Neural progenitor cell (in vitro differentiated cells): ENCODE measurements at regions not wholly inside any gene's neighbourhood (a gene's known extent, or its start where the extent isn't known, plus 50 kb on each side); places are given as distances from the start of the nearest gene placed in this dataset.
A peak's percentile ranks its signal among the peaks of the same experiment; 100 is the strongest.

Source experiments
- DNase-seq: peaks from one replicate; pipeline ENCODE4 v3.0.0-alpha.2; 2016; ENCODE audit warnings: low spot score
- H2AFZ ChIP-seq: fragments of 200-600 bp; sonication (generic); replicated peaks from 2 replicates; pipeline ENCODE4 v1.6.1; 2016; ENCODE audit warnings: antibody characterized with exemption
- H3F3A ChIP-seq: fragments of 200-600 bp; sonication (generic); 2 replicates; pipeline ENCODE4 v1.6.1; 2016; ENCODE audit warnings: antibody characterized with exemption, low read depth
- H3K27ac ChIP-seq: fragments of 200-600 bp; sonication (generic); 2 replicates; pipeline ENCODE4 v1.5.1; 2016; ENCODE audit warnings: mild to moderate bottlenecking
- H3K27me3 ChIP-seq: fragments of 200-600 bp; sonication (generic); 2 replicates; pipeline ENCODE4 v1.6.1; 2016; ENCODE audit warnings: mild to moderate bottlenecking, moderate library complexity
- H3K36me3 ChIP-seq: fragments of 200-600 bp; sonication (generic); 2 replicates; pipeline ENCODE4 v1.5.1; 2016
- H3K4me1 ChIP-seq: fragments of 200-600 bp; sonication (generic); 2 replicates; pipeline ENCODE4 v1.6.1; 2016; ENCODE audit warnings: mixed run types
- H3K4me2 ChIP-seq: fragments of 200-600 bp; sonication (generic); 2 replicates; pipeline ENCODE4 v1.6.1; 2016
- H3K4me3 ChIP-seq: fragments of 200-600 bp; sonication (generic); 2 replicates; pipeline ENCODE4 v1.5.1; 2016
- H3K79me2 ChIP-seq: fragments of 200-600 bp; sonication (generic); 2 replicates; pipeline ENCODE4 v1.6.1; 2016; ENCODE audit warnings: low read depth
- H3K9ac ChIP-seq: fragments of 200-600 bp; sonication (generic); 2 replicates; pipeline ENCODE4 v1.6.1; 2016
- H3K9me3 ChIP-seq: fragments of 200-600 bp; sonication (generic); 2 replicates; pipeline ENCODE4 v1.5.1; 2016; ENCODE audit warnings: low read depth
- H4K20me1 ChIP-seq: fragments of 200-600 bp; sonication (generic); 2 replicates; pipeline ENCODE4 v1.6.1; 2016; ENCODE audit warnings: low read depth
- H3K27ac Mint-ChIP-seq: 3 replicates; pipeline ENCODE4 v1.8.0; 2021; ENCODE audit warnings: mixed read lengths
- H3K27me3 Mint-ChIP-seq: 2 replicates; pipeline ENCODE4 v1.8.0; 2022; ENCODE audit warnings: low read depth, mild to moderate bottlenecking, inconsistent platforms, moderate library complexity, mixed read lengths; ENCODE audit not compliant: insufficient read depth
- H3K36me3 Mint-ChIP-seq: 3 replicates; pipeline ENCODE4 v1.8.0; 2021; ENCODE audit warnings: mixed read lengths
- H3K4me1 Mint-ChIP-seq: 3 replicates; pipeline ENCODE4 v1.8.0; 2021; ENCODE audit warnings: mixed read lengths
- H3K4me3 Mint-ChIP-seq: 3 replicates; pipeline ENCODE4 v1.8.0; 2021; ENCODE audit warnings: mild to moderate bottlenecking, moderate library complexity, mixed read lengths
- H3K9me3 Mint-ChIP-seq: 3 replicates; pipeline ENCODE4 v1.8.0; 2020; ENCODE audit warnings: mixed read lengths
- CTCF ChIP-seq: fragments of 200-600 bp; sonication (generic); IDR thresholded peaks from 2 replicates; pipeline ENCODE4 v1.5.1; 2017; ENCODE audit warnings: antibody characterized with exemption, mild to moderate bottlenecking
- EZH2 ChIP-seq: fragments of 200-600 bp; sonication (generic); IDR thresholded peaks from 2 replicates; pipeline ENCODE4 v1.6.1; 2017; ENCODE audit warnings: antibody characterized with exemption, mild to moderate bottlenecking, moderate library complexity
- EZH2phosphoT487 ChIP-seq: fragments of 200-600 bp; sonication (generic); IDR thresholded peaks from 2 replicates; pipeline ENCODE4 v1.6.1; 2017; ENCODE audit warnings: antibody characterized with exemption

GRCh38 chr16:58960034-58960433, 225.9 kb upstream of the GOT2 start:
- TF ChIP-seq EZH2 (no peak), CTCF (no peak), EZH2phosphoT487 (no peak)
- H3K27ac ChIP-seq, result no peak overlapping the region
- no peaks in the 10 kb centered on the region for H3K79me2 ChIP-seq
- DNase-seq, result no peak
- no peak overlapping the region for H3K4me2 ChIP-seq
- H3K4me1 ChIP-seq, result peaks cover 4% of the 10 kb centered on the region
- H3K4me1 Mint-ChIP-seq, result peaks cover 18% of the 10 kb centered on the region
- H3K36me3 ChIP-seq, result no peaks in the 10 kb centered on the region
- H2AFZ ChIP-seq, result no peak overlapping the region
- H3K27me3 ChIP-seq, result no peaks in the 10 kb centered on the region
- no peaks in the 10 kb centered on the region for H3K36me3 Mint-ChIP-seq
- no peak overlapping the region for H3K9ac ChIP-seq
- no peak overlapping the region for H3K4me3 Mint-ChIP-seq
- H3F3A ChIP-seq, result no peaks in the 10 kb centered on the region
- H4K20me1 ChIP-seq, result no peaks in the 10 kb centered on the region
- no peak overlapping the region for H3K27ac Mint-ChIP-seq
- H3K4me3 ChIP-seq, result no peak overlapping the region
- no peaks in the 10 kb centered on the region for H3K9me3 ChIP-seq
- H3K27me3 Mint-ChIP-seq, result peaks cover 6% of the 10 kb centered on the region
- H3K9me3 Mint-ChIP-seq, result no peaks in the 10 kb centered on the region

GRCh38 chr16:58958749-58959148, 224.6 kb upstream of the GOT2 start:
- Histone ChIP-seq H3K9ac (no peak overlapping the region), H3K4me3 (no peak overlapping the region), H3K9me3 (no peaks in the 10 kb centered on the region), H3K27me3 (no peaks in the 10 kb centered on the region), H4K20me1 (no peaks in the 10 kb centered on the region), H3K4me1 (peaks cover 4% of the 10 kb centered on the region), H3K79me2 (no peaks in the 10 kb centered on the region), H3F3A (no peaks in the 10 kb centered on the region), H2AFZ (no peak overlapping the region), H3K27ac (no peak overlapping the region), H3K4me2 (no peak overlapping the region), H3K36me3 (no peaks in the 10 kb centered on the region)
- TF ChIP-seq EZH2 (no peak), EZH2phosphoT487 (no peak), CTCF (no peak)
- no peak for DNase-seq
- Mint-ChIP-seq H3K27me3 (peaks cover 6% of the 10 kb centered on the region), H3K4me1 (peaks cover 18% of the 10 kb centered on the region), H3K9me3 (no peaks in the 10 kb centered on the region), H3K4me3 (no peak overlapping the region), H3K27ac (no peak overlapping the region), H3K36me3 (no peaks in the 10 kb centered on the region)

- no peak for DNase-seq
- H3K9me3 ChIP-seq, result no peaks in the 10 kb centered on the region
- no peak for TF ChIP-seq CTCF
- no peak for TF ChIP-seq EZH2
- TF ChIP-seq EZH2phosphoT487, result no peak
- H3K79me2 ChIP-seq, result no peaks in the 10 kb centered on the region
- no peak overlapping the region for H3K4me3 ChIP-seq
- no peak overlapping the region for H3K4me3 Mint-ChIP-seq
- no peaks in the 10 kb centered on the region for H4K20me1 ChIP-seq
- H3K27me3 Mint-ChIP-seq, result peaks cover 2% of the 10 kb centered on the region
- H2AFZ ChIP-seq, result peak overlapping the region; percentile 18
- no peak overlapping the region for H3K27ac ChIP-seq
- no peak overlapping the region for H3K27ac Mint-ChIP-seq
- peaks cover 5% of the 10 kb centered on the region for H3K9me3 Mint-ChIP-seq
- H3K9ac ChIP-seq, result no peak overlapping the region
- H3F3A ChIP-seq, result no peaks in the 10 kb centered on the region
- H3K36me3 Mint-ChIP-seq, result no peaks in the 10 kb centered on the region
- H3K4me1 ChIP-seq, result peaks cover 16% of the 10 kb centered on the region
- H3K4me2 ChIP-seq, result no peak overlapping the region
- H3K36me3 ChIP-seq, result no peaks in the 10 kb centered on the region
- H3K4me1 Mint-ChIP-seq, result peaks cover 4% of the 10 kb centered on the region
- H3K27me3 ChIP-seq, result no peaks in the 10 kb centered on the region
Observed at GRCh38 chr16:58948244-58948643, 214.1 kb upstream of the GOT2 start.

GRCh38 chr16:58940609-58941008, 206.5 kb upstream of the GOT2 start:
- Histone ChIP-seq H3K9me3 (no peaks in the 10 kb centered on the region), H3K27ac (no peak overlapping the region), H3F3A (peaks cover 13% of the 10 kb centered on the region), H3K4me2 (no peak overlapping the region), H2AFZ (no peak overlapping the region), H3K79me2 (no peaks in the 10 kb centered on the region), H3K4me3 (no peak overlapping the region), H3K9ac (no peak overlapping the region), H3K36me3 (no peaks in the 10 kb centered on the region), H3K27me3 (no peaks in the 10 kb centered on the region), H4K20me1 (no peaks in the 10 kb centered on the region), H3K4me1 (peaks cover 19% of the 10 kb centered on the region)
- no peak overlapping the region for H3K27ac Mint-ChIP-seq
- TF ChIP-seq EZH2phosphoT487, result no peak
- no peak for TF ChIP-seq EZH2
- no peak for TF ChIP-seq CTCF
- H3K4me3 Mint-ChIP-seq, result no peak overlapping the region
- no peaks in the 10 kb centered on the region for H3K27me3 Mint-ChIP-seq
- peaks cover 2% of the 10 kb centered on the region for H3K9me3 Mint-ChIP-seq
- no peaks in the 10 kb centered on the region for H3K36me3 Mint-ChIP-seq
- no peak for DNase-seq
- peaks cover 19% of the 10 kb centered on the region for H3K4me1 Mint-ChIP-seq
